Activated CD4-positive, alpha-beta T cell treated with anti-CD3 and anti-CD28 coated beads, Interleukin-2, amount 10 ng/mL, durations not matched to agents 24 days and 14 days (primary cell): ENCODE measurements at regions not wholly inside any gene's neighbourhood (a gene's known extent, or its start where the extent isn't known, plus 50 kb on each side); places are given as distances from the start of the nearest gene placed in this dataset.
"Not testable (repeated sequence)": the region's sequence is repeated elsewhere in the genome, so short reads cannot be mapped to it uniquely, and the experiment has no call there.

Source experiments
- DNase-seq: peaks from one replicate; pipeline ENCODE4 v3.0.0; 2022
- H3K27ac Mint-ChIP-seq: one replicate; pipeline ENCODE4 v1.8.0; 2022; ENCODE audit warnings: mild to moderate bottlenecking, mixed read lengths
- H3K27me3 Mint-ChIP-seq: one replicate; pipeline ENCODE4 v1.8.0; 2022; ENCODE audit warnings: mixed read lengths
- H3K36me3 Mint-ChIP-seq: one replicate; pipeline ENCODE4 v1.8.0; 2022; ENCODE audit warnings: low read depth, mild to moderate bottlenecking, mixed read lengths
- H3K4me1 Mint-ChIP-seq: one replicate; pipeline ENCODE4 v1.8.0; 2021; ENCODE audit warnings: mixed read lengths
- H3K4me3 Mint-ChIP-seq: one replicate; pipeline ENCODE4 v1.8.0; 2022; ENCODE audit warnings: mild to moderate bottlenecking, moderate library complexity, mixed read lengths
- H3K9me3 Mint-ChIP-seq: one replicate; pipeline ENCODE4 v1.8.0; 2021; ENCODE audit warnings: mixed read lengths
- intact Hi-C: fragments of 100-400 bp; cut with micrococcal nuclease; formaldehyde crosslinking; loops from one replicate; pipeline ENCODE4 v1.15.1; 2023

DNA sequence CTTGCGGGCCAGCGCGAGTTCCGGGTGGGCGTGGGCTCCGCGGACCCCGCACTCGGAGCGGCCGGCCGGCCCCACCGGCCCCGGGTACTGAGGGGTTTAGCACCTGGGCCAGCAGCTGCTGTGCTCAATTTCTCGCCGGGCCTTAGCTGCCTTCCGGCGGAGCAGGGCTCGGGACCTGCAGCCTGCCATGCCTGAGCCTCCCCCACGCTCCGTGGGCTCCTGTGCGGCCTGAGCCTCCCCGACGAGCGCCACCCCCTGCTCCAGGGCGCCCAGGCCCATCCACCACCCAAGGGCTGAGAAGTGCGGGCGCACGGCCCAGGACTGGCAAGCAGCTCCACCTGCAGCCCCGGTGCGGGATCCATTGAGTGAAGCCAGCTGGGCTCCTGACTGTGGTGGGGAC is 73.6 kb upstream of the LTA4H start:
- not testable (repeated sequence) for H3K9me3 Mint-ChIP-seq, H3K4me3 Mint-ChIP-seq
- intact Hi-C loops, result loop anchor here (5.0 kb wide), 1 partner anchor 47 kb away; no protein-coding TSS in a partner anchor

DNA sequence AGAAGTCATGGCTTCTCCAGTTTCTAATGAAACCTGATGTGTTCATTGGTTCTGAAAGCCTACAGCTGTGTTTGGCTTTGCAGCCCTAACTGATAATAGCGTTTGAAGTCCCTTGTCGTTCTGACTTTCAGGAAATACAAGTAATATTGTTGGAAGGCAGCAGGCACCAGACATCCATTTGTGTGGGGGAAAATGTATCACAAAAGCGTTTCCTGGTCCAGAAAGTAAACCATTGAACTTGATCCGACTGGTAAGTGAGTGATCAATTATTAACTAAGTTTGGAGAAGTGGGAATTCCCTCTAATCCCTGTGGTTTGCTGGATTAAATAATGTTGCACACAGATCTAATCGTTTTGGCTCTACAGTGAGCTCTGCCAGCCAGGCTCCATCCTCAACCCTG is 77.3 kb upstream of the LTA4H start:
- Mint-ChIP-seq H3K27ac (no peak overlapping the region), H3K4me3 (no peak overlapping the region), H3K9me3 (no peaks in the 10 kb centered on the region), H3K36me3 (no peaks in the 10 kb centered on the region), H3K27me3 (peaks cover 12% of the 10 kb centered on the region), H3K4me1 (peaks cover 7% of the 10 kb centered on the region)
- DNase-seq, result no peak
- intact Hi-C loops, result no loop called here

More for the DNA sequence above, 73.6 kb upstream of the LTA4H start:
- H3K27me3 Mint-ChIP-seq, result peaks cover 11% of the 10 kb centered on the region
- not testable (repeated sequence) for H3K27ac Mint-ChIP-seq, H3K36me3 Mint-ChIP-seq, DNase-seq
- H3K4me1 Mint-ChIP-seq, result peaks cover 13% of the 10 kb centered on the region

GRCh38 chr12:96117460-96117859 is 76.7 kb upstream of the ELK3 start:
- intact Hi-C loops, result no loop called here
- no peaks in the 10 kb centered on the region for H3K36me3 Mint-ChIP-seq
- peaks cover 9% of the 10 kb centered on the region for H3K27me3 Mint-ChIP-seq
- no peak overlapping the region for H3K4me3 Mint-ChIP-seq
- H3K9me3 Mint-ChIP-seq, result no peaks in the 10 kb centered on the region
- no peak overlapping the region for H3K27ac Mint-ChIP-seq
- DNase-seq, result no peak
- peaks cover 13% of the 10 kb centered on the region for H3K4me1 Mint-ChIP-seq

GRCh38 chr12:96120359-96121100 is 73.6 kb upstream of the ELK3 start:
- intact Hi-C loops, result loop anchor here (5.0 kb wide), 1 partner anchor 58 kb away; no protein-coding TSS in a partner anchor
- H3K4me1 Mint-ChIP-seq, result peaks cover 13% of the 10 kb centered on the region
- H3K27me3 Mint-ChIP-seq, result no peaks in the 10 kb centered on the region
- H3K36me3 Mint-ChIP-seq, result no peaks in the 10 kb centered on the region
- H3K9me3 Mint-ChIP-seq, result no peaks in the 10 kb centered on the region
- H3K4me3 Mint-ChIP-seq, result no peak overlapping the region
- DNase-seq, result no peak
- H3K27ac Mint-ChIP-seq, result no peak overlapping the region

GRCh38 chr12:96121271-96121711 is 72.9 kb upstream of the ELK3 start:
- intact Hi-C loops, result loop anchor here (5.0 kb wide), 1 partner anchor 59 kb away; no protein-coding TSS in a partner anchor
- no peaks in the 10 kb centered on the region for H3K36me3 Mint-ChIP-seq
- H3K4me1 Mint-ChIP-seq, result peaks cover 13% of the 10 kb centered on the region
- no peaks in the 10 kb centered on the region for H3K27me3 Mint-ChIP-seq
- H3K9me3 Mint-ChIP-seq, result no peaks in the 10 kb centered on the region
- peak overlapping the region; percentile 6 for H3K27ac Mint-ChIP-seq
- no peak overlapping the region for H3K4me3 Mint-ChIP-seq
- no peak for DNase-seq

- H3K36me3 Mint-ChIP-seq, H3K27ac Mint-ChIP-seq, H3K4me3 Mint-ChIP-seq, H3K9me3 Mint-ChIP-seq, DNase-seq, intact Hi-C loops, H3K4me1 Mint-ChIP-seq: not testable (repeated sequence)
- peaks cover 15% of the 10 kb centered on the region for H3K27me3 Mint-ChIP-seq
Measured at GRCh38 chr12:96128292-96128691, 65.9 kb upstream of the ELK3 start.

GRCh38 chr12:96130396-96131059 is 63.6 kb upstream of the ELK3 start:
- H3K4me3 Mint-ChIP-seq, result no peak overlapping the region
- H3K27me3 Mint-ChIP-seq, result peaks cover 15% of the 10 kb centered on the region
- H3K27ac Mint-ChIP-seq, result no peak overlapping the region
- no peaks in the 10 kb centered on the region for H3K36me3 Mint-ChIP-seq
- no peaks in the 10 kb centered on the region for H3K9me3 Mint-ChIP-seq
- peaks cover 5% of the 10 kb centered on the region for H3K4me1 Mint-ChIP-seq
- intact Hi-C loops, result no loop called here
- DNase-seq, result no peak

DNA sequence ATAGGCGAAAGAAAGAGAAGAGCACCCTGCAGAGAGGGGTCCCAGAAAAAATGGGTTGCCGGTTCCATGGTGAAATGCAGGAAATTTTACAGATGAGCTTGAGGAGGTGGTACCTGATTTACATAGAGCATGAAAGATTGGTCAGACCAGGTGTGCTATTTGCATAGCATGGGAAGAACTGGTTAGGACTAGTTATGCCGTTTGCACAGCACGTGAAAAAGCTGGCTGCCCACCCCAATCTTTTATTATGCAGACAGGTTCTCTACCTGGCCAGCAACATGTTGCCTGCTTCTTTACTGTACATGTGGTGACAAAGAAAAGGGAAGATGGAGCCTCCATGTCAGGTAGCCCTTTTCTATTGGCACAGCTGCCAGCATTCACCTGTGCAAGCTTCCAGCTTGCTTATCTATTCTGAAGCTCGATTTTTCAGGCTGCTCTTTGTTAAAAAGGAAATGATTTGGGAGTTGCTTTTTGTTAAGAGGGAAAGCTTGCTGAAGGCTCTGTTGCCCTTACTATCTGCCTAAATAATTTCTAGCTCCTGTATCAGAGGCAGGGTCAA is 62.9 kb upstream of the ELK3 start:
- DNase-seq, result no peak
- intact Hi-C loops, result no loop called here
- no peaks in the 10 kb centered on the region for H3K36me3 Mint-ChIP-seq
- peaks cover 15% of the 10 kb centered on the region for H3K27me3 Mint-ChIP-seq
- no peak overlapping the region for H3K4me3 Mint-ChIP-seq
- peaks cover 5% of the 10 kb centered on the region for H3K4me1 Mint-ChIP-seq
- H3K9me3 Mint-ChIP-seq, result no peaks in the 10 kb centered on the region
- H3K27ac Mint-ChIP-seq, result no peak overlapping the region

DNA sequence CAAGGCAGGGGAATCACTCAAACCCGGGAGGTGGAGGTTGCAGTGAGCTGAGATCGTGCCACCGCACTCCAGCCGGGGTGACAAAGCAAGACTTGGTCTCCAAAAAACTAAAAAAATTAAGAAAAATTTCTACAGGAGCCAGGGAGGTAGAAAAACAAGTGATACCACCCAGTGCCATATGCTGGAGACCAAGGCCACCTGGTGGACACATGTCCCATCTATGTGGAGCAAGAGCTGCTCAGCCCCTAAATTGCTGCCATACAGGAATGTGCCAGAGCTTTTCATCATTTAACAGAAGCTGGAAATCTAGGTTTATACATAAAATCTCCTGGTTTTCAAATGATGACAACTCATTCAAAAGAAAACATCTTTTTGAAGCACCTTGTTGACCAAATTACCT is 61.4 kb upstream of the ELK3 start:
- Mint-ChIP-seq H3K4me1 (peaks cover 10% of the 10 kb centered on the region), H3K27me3 (peaks cover 14% of the 10 kb centered on the region), H3K27ac (no peak overlapping the region), H3K4me3 (no peak overlapping the region), H3K36me3 (no peaks in the 10 kb centered on the region), H3K9me3 (no peaks in the 10 kb centered on the region)
- intact Hi-C loops, result loop anchor here (2.0 kb wide), 1 partner anchor 82 kb away; no protein-coding TSS in a partner anchor
- peak; percentile 69 for DNase-seq

- no peaks in the 10 kb centered on the region for H3K36me3 Mint-ChIP-seq
- peaks cover 12% of the 10 kb centered on the region for H3K27me3 Mint-ChIP-seq
- H3K4me1 Mint-ChIP-seq, result peaks cover 10% of the 10 kb centered on the region
- no peak for DNase-seq
- H3K27ac Mint-ChIP-seq, result no peak overlapping the region
- H3K4me3 Mint-ChIP-seq, result no peak overlapping the region
- no peaks in the 10 kb centered on the region for H3K9me3 Mint-ChIP-seq
- intact Hi-C loops, result no loop called here
Measured at GRCh38 chr12:96134200-96134599, 60.0 kb upstream of the ELK3 start.

- peaks cover 6% of the 10 kb centered on the region for H3K9me3 Mint-ChIP-seq
- no peak for DNase-seq
- H3K27ac Mint-ChIP-seq, result no peak overlapping the region
- intact Hi-C loops, result loop anchor here (5.0 kb wide), 1 partner anchor 41 kb away; no protein-coding TSS in a partner anchor
- H3K27me3 Mint-ChIP-seq, result peaks cover 2% of the 10 kb centered on the region
- no peaks in the 10 kb centered on the region for H3K36me3 Mint-ChIP-seq
- H3K4me1 Mint-ChIP-seq, result peaks cover 17% of the 10 kb centered on the region
- no peak overlapping the region for H3K4me3 Mint-ChIP-seq
Measured at GRCh38 chr12:96136161-96136560, 58.0 kb upstream of the ELK3 start.

- Mint-ChIP-seq H3K36me3 (no peaks in the 10 kb centered on the region), H3K27ac (no peak overlapping the region), H3K27me3 (no peaks in the 10 kb centered on the region), H3K9me3 (peaks cover 6% of the 10 kb centered on the region), H3K4me3 (no peak overlapping the region), H3K4me1 (peaks cover 17% of the 10 kb centered on the region)
- intact Hi-C loops, result loop anchor here (5.0 kb wide), 1 partner anchor 40 kb away; no protein-coding TSS in a partner anchor
- DNase-seq, result no peak
Measured at GRCh38 chr12:96136725-96137378, 57.3 kb upstream of the ELK3 start.

GRCh38 chr12:96140174-96140573 is 54.0 kb upstream of the ELK3 start:
- Mint-ChIP-seq H3K36me3 (no peaks in the 10 kb centered on the region), H3K27me3 (no peaks in the 10 kb centered on the region), H3K4me1 (peaks cover 28% of the 10 kb centered on the region), H3K9me3 (peaks cover 6% of the 10 kb centered on the region), H3K4me3 (no peak overlapping the region), H3K27ac (no peak overlapping the region)
- DNase-seq, result no peak
- intact Hi-C loops, result no loop called here
